ENCODE measurements at regions not wholly inside any gene's neighbourhood (a gene's known extent, or its start where the extent isn't known, plus 50 kb on each side); places are given as distances from the start of the nearest gene placed in this dataset.

GRCh38 chr11:115715251-115715770 lies 211.1 kb upstream of the CADM1 start:
- TF ChIP-seq, protein P1, sequence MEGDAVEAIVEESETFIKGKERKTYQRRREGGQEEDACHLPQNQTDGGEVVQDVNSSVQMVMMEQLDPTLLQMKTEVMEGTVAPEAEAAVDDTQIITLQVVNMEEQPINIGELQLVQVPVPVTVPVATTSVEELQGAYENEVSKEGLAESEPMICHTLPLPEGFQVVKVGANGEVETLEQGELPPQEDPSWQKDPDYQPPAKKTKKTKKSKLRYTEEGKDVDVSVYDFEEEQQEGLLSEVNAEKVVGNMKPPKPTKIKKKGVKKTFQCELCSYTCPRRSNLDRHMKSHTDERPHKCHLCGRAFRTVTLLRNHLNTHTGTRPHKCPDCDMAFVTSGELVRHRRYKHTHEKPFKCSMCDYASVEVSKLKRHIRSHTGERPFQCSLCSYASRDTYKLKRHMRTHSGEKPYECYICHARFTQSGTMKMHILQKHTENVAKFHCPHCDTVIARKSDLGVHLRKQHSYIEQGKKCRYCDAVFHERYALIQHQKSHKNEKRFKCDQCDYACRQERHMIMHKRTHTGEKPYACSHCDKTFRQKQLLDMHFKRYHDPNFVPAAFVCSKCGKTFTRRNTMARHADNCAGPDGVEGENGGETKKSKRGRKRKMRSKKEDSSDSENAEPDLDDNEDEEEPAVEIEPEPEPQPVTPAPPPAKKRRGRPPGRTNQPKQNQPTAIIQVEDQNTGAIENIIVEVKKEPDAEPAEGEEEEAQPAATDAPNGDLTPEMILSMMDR (IDR thresholded peaks at IDR 0.05) = no peak
- TF ChIP-seq POLR2A (IDR thresholded peaks at IDR 0.05) = no peak
